ENCODE measurements at regions not wholly inside any gene's neighbourhood (a gene's known extent, or its start where the extent isn't known, plus 50 kb on each side); places are given as distances from the start of the nearest gene placed in this dataset.

DNA sequence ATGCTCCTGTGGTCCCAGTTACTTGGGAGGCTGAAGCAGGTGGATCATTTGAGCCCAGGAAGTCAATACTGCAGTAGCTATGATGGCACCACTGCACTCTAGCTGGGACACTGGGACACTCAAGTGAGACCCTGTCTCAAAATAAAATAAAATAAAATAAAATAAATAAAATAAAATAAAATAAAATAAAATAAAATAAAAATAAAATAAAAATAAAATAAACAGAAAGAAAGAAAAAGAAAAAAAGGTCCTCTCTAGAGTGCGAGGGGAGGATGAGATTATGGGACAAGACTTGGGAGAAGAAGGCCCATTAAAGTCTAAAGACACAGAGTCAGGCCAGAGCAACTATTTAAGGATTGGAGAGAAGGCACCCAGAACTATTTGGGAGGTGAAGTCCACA, 172.5 kb downstream of the IER5 start:
- TF ChIP-seq, protein P1, sequence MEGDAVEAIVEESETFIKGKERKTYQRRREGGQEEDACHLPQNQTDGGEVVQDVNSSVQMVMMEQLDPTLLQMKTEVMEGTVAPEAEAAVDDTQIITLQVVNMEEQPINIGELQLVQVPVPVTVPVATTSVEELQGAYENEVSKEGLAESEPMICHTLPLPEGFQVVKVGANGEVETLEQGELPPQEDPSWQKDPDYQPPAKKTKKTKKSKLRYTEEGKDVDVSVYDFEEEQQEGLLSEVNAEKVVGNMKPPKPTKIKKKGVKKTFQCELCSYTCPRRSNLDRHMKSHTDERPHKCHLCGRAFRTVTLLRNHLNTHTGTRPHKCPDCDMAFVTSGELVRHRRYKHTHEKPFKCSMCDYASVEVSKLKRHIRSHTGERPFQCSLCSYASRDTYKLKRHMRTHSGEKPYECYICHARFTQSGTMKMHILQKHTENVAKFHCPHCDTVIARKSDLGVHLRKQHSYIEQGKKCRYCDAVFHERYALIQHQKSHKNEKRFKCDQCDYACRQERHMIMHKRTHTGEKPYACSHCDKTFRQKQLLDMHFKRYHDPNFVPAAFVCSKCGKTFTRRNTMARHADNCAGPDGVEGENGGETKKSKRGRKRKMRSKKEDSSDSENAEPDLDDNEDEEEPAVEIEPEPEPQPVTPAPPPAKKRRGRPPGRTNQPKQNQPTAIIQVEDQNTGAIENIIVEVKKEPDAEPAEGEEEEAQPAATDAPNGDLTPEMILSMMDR (IDR thresholded peaks at IDR 0.05) = no peak
- no peak for TF ChIP-seq POLR2A (IDR thresholded peaks at IDR 0.05)
